Activated CD4-positive, alpha-beta T cell treated with anti-CD3 and anti-CD28 coated beads for 4 hours (primary cell): ENCODE measurements at regions not wholly inside any gene's neighbourhood (a gene's known extent, or its start where the extent isn't known, plus 50 kb on each side); places are given as distances from the start of the nearest gene placed in this dataset.

Experiments
- DNase-seq, 2 donors: peaks; one replicate each; pipeline ENCODE4 v3.0.0-alpha.2; 2020

DNA sequence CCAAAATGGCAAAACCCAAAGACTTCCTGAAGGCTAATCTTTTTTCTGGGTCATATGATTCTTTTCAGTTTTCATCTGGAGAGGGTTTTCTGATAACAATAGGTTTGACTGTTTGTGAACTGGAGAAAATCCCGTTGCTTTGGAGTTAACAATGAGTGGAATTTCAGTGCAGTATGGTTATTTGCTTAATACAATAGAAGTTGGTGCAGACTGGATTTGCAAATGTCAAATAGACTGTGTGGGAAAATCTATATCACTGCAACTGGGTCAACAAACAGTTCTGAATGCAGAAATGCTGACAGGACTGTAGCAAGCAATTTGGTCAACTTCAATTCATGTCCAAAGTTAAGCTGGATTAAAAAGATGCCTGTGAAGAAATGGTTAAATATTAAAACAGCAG, 267.5 kb upstream of the ARGLU1 start:
- no peak for DNase-seq

GRCh38 chr13:106821979-106822378, 254.0 kb upstream of the ARGLU1 start:
- no peak for DNase-seq

- DNase-seq, result no peak
These were observed 251.7 kb upstream of the ARGLU1 start for GRCh38 chr13:106819413-106820180.

DNA sequence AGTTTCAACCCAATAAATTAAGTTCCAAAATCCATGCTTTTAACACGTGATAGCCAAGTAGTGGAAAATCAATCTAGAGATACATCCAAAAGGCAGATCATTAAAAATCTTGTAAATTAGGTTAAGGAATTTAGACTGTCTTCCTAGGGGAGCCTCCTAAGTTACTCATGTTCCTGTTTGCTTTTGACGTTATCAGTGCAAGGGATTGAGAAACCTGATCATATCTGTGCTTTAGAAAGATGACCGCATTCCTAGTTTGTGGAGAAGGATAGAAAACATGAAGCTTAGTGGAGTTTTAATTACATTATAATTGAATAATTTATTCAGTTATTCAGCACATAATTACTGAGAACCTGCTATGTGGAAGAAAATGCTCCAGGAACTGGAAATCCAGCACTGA, 251.0 kb upstream of the ARGLU1 start:
- no peak for DNase-seq

GRCh38 chr13:106815545-106815944, 247.6 kb upstream of the ARGLU1 start:
- no peak for DNase-seq

DNA sequence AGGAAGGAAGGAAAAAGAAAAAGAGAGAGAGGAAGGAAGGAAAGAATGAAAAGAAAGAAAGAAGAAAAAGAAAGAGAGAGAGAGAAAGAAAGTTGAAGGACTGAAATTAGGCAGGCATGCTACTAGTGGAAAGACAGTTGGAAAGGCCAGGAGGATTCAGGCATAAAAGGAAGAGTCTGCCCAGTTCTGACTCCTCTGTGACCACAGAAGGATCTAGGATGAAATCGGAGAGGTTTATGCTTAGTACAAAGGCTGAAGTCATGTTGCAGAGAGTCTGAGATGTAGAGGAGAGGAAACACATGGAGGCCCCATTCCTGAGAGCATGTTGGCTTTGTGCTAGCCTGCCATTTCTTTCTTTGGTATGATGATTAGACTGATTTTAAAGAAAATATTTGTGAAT, 246.5 kb upstream of the ARGLU1 start:
- DNase-seq, result no peak

DNA sequence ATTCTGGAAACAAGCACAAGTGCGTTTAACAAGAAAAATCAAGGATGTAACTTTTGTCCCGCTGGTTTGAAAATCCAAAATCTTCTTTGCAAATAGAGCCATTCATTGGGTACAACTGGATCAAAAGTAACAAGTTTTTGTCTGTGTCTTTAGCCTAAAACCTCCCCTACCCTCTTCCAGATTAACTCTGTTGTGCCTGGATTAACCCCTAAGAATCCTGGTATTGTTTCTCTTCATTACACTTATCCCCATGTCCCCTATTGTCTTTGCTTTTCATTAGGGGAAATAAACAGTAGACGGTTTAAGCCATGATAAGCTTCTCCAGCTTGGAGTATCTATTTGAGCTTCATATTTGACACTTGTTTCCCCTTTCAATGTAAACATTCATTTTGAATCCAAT, 242.1 kb upstream of the ARGLU1 start:
- no peak for DNase-seq

DNA sequence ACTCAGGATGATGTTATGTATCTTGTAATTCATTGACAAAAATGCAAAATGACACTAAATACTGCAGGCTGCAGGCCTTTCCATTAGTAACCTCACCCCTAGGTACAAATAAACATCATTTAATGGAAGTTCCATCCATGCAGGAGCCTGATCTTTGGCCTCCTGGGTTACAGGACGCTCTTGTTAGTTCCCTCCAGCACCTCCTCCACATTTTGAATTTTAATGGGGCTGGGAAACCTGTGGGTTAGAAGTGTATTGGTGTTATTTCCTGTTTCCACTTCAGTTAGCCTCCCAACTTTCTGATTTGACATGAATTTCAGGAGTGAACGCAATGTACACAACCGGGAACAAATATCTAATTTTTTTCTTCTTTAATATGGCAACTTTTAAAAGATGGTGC, 237.1 kb upstream of the ARGLU1 start:
- DNase-seq, result no peak

DNA sequence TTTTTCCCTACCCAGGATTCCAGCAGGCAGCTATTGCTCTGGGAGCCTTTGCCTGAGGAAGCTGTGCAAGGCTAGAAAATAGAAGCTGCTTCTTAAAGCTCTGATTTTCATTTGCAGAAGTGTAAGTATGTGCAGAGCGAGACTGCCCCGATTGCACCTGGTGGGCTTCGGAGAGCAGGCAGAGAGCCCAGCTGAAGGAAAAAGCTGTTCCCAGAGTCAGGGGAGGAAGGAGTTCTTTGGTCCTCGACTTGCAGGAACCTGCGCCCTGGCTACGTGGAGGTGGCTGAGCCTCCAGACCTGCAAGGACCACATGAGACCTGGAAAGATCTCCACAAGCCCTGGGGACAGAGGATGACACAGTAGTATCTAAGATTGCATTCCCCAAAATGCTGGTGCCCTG, 235.0 kb upstream of the ARGLU1 start:
- no peak for DNase-seq

GRCh38 chr13:106799781-106800335, 231.9 kb upstream of the ARGLU1 start:
- no peak for DNase-seq

GRCh38 chr13:106797081-106797640, 229.2 kb upstream of the ARGLU1 start:
- no peak for DNase-seq

- no peak for DNase-seq
These were observed 228.5 kb upstream of the ARGLU1 start for GRCh38 chr13:106796280-106797047.

DNA sequence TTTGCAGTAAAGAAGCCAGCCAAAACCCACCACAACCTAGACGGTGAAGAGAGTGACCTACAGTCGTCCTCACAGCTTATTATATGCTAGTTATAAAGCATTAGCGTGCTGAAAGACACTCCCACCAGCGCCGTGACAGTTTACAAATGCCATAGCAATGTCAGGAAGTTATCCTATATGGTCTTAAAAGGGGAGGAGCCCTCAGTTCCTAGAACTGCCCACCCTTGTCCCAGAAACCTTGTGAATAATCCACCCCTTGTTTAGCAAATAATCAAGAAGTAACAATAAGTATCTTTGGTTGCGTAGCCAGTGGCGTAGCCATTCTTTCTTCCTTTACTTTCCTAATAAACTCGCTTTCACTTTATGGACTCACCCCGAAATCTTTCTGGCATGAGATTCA, 227.9 kb upstream of the ARGLU1 start:
- DNase-seq, result no peak

DNA sequence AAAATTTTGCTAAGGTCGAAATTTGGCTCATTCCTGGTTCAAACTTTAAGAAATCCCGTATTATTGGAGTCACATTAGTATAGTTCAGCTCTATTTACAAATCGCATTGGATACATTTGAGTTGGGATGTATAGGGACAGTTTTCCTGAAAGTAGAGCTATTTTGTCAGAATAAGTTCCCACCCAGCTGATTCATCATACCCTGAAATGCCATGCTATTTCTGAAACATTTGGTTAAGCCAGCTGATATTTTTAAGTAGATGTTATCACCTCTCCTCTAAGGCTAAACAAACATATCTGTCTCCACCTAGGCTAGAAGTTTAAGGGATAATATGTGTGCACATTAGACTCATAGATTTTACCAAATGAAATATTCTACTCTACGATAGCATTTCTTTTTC, 226.2 kb upstream of the ARGLU1 start:
- DNase-seq, result no peak

GRCh38 chr13:106789911-106790310, 222.0 kb upstream of the ARGLU1 start:
- no peak for DNase-seq

DNA sequence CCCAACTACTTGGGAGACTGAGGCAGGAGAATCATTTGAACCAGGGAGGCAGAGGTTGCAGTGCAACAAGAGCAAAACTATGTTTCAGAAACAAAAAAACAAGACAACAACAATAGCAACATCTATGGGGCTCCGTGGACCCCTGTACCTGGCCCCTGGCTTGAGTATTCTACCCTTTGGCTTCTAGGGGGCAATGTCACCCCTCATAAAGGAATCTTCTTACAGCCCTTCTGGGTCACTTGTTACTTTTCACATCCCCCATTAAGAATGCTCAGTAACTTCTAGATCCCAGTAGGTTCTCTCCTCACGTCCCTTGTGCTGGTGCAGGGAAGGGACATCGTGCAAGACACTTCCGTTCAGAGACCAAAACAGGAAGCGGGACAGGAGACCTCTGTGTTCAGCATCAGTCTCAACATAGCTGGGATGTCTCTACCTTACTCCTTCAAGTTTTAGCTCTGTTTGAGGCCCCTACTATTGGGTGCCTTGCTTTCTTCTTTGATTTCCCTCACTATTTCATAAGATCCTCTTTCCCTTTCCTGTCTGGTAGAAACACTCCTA, 218.1 kb upstream of the ARGLU1 start:
- DNase-seq, result no peak

DNA sequence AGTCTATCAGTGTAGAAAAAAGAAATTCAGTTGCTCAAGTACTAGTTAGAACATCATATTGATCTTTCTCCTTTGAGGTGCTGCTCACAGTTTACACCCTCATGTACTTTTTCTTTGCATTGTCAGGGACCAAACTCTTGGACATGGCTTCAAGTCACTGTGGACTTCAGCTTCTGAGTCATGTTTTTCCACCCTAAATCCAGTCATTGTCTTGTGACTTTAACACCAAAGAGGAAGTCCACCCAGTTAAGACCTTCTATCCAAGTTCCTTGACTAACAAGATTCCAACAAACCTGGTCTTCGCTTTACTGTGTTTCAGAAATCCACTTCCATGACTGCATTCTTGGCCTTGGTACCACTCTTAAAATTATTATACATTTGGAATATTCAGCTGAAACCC, 206.7 kb upstream of the ARGLU1 start:
- DNase-seq, result no peak

DNA sequence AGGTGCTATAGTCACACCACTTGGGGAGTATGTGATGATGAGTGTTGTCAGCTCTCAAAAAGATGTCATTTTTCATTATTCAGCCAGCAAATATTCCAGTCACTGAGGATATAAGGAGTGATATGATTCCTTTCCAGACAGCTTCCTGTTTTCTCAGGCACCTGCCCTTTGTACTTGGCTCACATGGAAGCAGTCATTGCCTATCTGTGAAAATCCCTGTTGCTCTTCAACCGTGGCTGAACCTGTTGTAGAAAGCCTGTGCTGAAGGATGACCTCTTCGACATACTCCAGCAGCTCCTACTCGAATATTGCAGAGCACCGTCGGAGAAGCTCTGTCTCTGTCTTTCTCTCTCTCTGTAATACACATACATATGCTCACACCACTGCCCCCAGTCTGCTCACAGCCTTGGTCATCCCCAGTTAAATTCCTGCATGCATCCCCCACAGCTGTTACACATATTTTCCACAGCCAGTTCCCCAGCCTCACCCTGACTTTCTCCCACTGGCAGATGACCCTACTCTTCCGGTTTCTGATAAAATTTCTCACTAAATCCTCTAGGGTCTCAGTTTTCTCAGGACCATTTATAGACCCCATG, 204.2 kb upstream of the ARGLU1 start:
- DNase-seq, result no peak

- no peak for DNase-seq
These were observed 201.1 kb upstream of the ARGLU1 start for GRCh38 chr13:106768991-106769390.

GRCh38 chr13:106762708-106763107, 194.8 kb upstream of the ARGLU1 start:
- DNase-seq, result no peak

DNA sequence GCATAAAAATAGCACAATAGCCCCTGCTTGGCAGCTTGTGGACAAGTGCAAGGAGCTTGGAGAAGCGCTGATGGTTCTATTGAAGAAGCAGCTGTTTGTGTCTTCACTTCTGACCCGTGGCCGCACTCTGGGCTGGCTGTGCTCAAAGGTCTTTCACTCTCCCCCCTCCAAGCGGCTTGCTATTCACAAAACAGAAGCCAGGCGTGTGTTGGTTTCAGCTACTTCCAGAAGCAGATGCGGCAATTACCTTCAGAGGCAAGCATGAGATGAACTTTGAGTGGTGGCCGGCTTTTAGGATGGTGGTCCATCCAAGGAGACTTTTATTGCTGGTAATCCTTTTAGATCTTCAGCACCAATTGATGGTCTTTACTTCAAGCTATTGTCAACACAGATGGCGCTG, 188.5 kb upstream of the ARGLU1 start:
- DNase-seq, result no peak

- DNase-seq, result no peak
These were observed 187.6 kb upstream of the ARGLU1 start for GRCh38 chr13:106755542-106755941.

GRCh38 chr13:106753251-106753650, 185.3 kb upstream of the ARGLU1 start:
- no peak for DNase-seq
